HG02973 (cell line): ENCODE measurements at regions not wholly inside any gene's neighbourhood (a gene's known extent, or its start where the extent isn't known, plus 50 kb on each side); places are given as distances from the start of the nearest gene placed in this dataset.

Source experiments
- ATAC-seq: cut with Tn5 transposase; IDR thresholded peaks from one replicate; pipeline ENCODE4 v1.9.1; 2021; ENCODE audit warnings: moderate library complexity; ENCODE audit not compliant: unreplicated experiment

GRCh38 chr10:44326474-44327030 is 58.3 kb downstream of the CXCL12 start:
- no peak for ATAC-seq

GRCh38 chr10:44325596-44326307 is 59.1 kb downstream of the CXCL12 start:
- ATAC-seq = no peak

GRCh38 chr10:44325157-44325556 is 59.7 kb downstream of the CXCL12 start:
- ATAC-seq = no peak

GRCh38 chr10:44323838-44324237 is 61.1 kb downstream of the CXCL12 start:
- ATAC-seq = no peak

DNA sequence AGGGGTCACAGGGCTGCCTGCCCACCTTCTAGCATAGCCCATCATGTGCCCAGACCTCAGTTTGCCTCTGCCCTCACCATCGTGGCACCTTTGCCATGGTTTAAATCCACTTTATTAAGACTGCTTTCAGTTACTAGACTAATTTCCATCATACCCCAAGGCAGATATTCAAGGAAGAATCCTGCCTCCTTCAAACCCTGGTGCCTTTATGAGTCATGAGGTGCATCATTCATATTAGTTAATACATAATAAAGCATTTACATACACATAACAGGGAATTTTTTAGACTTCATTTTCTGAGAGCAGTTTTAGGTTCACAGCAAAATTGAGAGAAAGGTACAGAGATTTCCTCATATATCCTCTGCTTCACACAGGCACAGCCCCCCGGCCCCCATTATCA is 62.8 kb downstream of the CXCL12 start:
- ATAC-seq = no peak

DNA sequence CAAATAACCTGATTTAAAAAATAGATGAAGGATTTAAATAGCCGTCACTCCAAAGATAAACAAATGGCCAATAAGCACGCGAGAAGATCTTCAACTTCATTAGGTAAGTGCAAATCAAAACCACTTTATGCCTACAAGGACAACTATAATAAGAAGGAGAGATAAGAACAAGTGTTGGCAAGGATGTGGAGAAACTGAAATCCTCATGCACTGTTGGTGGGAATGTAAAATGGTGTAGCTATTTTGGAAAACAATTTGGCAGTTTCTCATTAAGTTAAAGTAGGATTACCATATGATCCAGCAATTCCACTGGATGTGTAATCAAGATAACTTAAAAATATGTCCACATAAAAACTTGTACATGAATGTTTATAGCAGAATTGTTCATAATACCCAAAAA is 64.1 kb downstream of the CXCL12 start:
- no peak for ATAC-seq

GRCh38 chr10:44317856-44318255 is 67.0 kb downstream of the CXCL12 start:
- ATAC-seq = no peak

DNA sequence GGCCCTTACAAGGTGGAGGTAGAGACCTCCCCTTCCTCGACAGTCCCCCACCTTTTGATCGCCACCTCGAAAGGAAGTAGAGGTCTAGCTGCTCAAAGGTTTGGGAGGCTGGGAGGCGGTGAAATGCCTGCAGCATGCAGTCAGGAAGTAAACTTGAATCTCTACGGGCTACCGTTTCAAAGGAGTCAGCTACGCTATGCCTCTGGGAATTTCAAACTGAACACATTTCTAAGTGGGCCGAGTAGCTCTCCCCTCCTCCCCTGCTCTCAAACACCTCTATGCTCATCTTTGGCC is 68.0 kb downstream of the CXCL12 start:
- ATAC-seq = no peak

- ATAC-seq = no peak
Measured at GRCh38 chr10:44316187-44316921, 68.5 kb downstream of the CXCL12 start.

DNA sequence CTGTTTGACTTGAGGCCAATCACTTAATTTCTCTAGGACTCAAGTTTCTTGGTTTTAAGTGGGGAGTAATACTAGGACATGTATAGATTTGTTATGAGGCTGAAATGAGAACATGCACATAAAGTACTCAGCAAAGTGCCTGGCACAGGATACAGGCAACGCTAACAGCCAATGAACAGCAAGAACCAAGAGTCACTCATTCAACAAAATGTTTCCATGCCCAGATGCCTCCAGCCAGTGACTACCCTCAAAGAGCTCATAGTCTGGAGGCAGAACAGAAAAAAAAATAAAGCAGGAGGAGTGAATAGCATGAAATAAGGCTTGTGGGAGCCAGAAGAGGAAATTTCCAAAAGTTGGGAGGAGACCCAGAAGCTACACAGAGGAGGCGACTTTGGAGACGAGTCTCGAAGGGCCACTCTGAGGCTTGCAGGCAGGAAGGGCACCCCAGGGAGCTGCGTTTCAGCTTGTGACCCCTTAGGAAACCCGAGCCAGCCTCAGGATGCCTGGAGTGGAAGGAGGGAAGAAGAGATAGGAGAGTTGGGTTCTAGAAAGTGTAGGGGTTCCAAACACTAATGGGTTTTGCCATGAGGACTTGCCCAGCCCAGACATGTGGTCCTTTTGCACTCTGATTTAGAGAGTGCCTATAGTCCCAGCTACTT is 70.0 kb downstream of the CXCL12 start:
- ATAC-seq = no peak

DNA sequence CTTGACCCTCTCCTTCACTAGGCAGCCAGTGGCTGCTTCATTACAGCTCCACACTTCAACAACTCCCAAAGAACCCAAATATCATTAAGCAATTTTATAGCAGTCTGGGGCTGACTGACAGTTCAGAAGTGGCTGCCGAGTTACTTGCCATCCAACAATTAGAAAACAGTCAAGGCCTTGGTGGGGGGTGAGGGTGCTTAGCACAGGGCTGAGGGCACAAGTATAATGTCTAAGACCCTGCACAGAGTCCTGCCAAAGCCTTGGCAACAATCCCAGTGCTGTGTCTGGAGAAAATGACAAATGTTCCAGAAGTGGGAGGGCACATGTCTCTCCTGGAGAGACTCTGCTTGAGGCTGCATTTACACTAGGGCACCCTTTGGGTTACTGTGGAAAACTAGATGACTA is 71.1 kb downstream of the CXCL12 start:
- no peak for ATAC-seq

- no peak for ATAC-seq
Measured at GRCh38 chr10:44312401-44312800, 72.5 kb downstream of the CXCL12 start.

- no peak for ATAC-seq
Measured at GRCh38 chr10:44311563-44312051, 73.3 kb downstream of the CXCL12 start.

- peak; percentile 78 for ATAC-seq
Measured at GRCh38 chr10:44310762-44311562, 73.9 kb downstream of the CXCL12 start.

DNA sequence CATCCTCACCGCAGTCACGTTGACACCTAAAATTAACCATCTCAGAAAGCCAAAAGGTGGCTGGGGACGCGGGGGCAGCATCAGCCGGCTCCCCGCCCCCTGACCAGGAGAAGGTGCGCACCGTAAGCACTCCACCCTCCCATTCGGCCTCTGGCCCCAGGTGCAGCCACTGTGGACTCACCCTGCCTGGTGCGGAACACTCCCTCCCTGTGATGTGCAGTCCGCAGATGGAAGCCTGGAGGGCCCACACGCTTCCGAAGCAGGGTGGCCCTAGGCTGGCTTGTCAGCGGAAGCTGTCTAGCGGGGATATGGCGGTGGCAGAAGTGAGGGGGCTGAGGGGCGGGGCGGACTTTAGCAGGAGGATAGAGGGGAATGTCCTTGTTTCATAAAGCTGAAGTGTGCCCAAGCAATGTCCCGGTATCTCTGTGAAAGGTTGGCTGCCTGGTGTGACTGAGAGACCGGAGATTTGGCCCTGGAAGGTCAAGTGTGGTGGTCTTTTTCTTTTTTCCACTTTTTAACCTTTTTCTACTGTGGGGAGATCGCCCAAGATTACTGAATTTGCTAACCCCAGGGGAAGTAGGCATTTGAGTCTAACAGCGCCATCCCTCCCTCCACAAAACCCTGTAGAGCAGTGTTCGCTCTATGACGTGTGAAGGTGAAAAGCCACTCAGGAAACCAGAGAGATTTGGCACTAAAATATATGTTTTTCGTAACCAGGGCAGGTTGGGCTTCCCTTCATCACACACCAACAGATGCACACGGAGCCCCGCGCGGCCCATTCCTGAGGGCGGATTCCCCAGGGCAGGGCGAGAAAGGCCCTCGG is 74.7 kb downstream of the CXCL12 start:
- no peak for ATAC-seq

GRCh38 chr10:44309361-44309760 is 75.5 kb downstream of the CXCL12 start:
- ATAC-seq = no peak

DNA sequence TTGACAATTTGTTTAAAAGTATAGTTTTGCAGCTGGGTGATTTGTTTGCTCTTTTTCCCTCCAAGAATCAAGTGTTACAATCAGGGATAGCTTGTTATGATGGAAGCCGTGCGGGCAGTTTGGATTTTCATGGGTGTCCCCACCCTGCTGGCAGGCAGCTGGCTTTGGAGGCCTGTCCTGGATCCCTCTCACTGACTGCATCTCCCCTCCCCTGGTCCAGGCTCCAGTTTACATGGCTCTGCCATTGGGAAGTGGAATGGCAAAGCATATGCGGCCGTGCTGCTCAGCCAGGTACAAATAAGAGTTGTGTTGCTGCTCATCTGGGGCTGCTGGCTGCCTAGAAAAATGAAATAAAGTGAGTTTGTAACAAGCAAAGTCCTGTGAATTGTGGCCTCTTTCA is 76.0 kb downstream of the CXCL12 start:
- ATAC-seq = no peak

GRCh38 chr10:44307691-44308090 is 77.2 kb downstream of the CXCL12 start:
- no peak for ATAC-seq

DNA sequence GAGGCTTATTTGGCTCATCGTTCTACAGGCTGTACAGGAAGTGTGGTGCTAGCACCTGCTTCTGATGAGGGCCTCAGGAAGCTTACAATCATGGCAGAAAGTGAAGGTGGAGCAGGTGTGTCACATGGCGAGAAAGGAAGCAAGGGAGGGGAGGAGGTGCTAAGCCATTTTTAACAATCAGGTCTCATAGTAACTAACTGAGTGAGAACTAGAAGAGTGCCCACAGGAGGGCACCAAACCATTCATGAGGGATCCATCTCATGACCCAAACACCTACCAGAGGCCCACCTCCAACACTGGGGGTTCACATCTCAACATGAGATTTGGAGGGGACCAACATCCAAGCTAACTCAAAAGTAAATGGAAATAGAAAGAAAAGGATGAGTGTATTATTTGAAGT is 78.1 kb downstream of the CXCL12 start:
- ATAC-seq = no peak

GRCh38 chr10:44306147-44306710 is 78.7 kb downstream of the CXCL12 start:
- ATAC-seq = no peak
